NT2/D1 (cell line): ENCODE measurements at regions not wholly inside any gene's neighbourhood (a gene's known extent, or its start where the extent isn't known, plus 50 kb on each side); places are given as distances from the start of the nearest gene placed in this dataset.

ENCODE experiments used
- DNase-seq: peaks from one replicate; pipeline ENCODE4 v3.0.0-alpha.2; 2011; ENCODE audit warnings: low read depth, low spot score
- H3K27me3 ChIP-seq: 2 replicates; pipeline ENCODE4 v1.6.0; 2011; ENCODE audit warnings: mild to moderate bottlenecking; ENCODE audit not compliant: insufficient read length, insufficient read depth
- H3K36me3 ChIP-seq: 2 replicates; pipeline ENCODE4 v1.6.1; 2011; ENCODE audit warnings: mild to moderate bottlenecking, low read length, mixed read lengths; ENCODE audit not compliant: insufficient read depth, insufficient read length
- H3K4me1 ChIP-seq: 2 replicates; pipeline ENCODE4 v1.5.1; 2011; ENCODE audit not compliant: insufficient read depth, insufficient read length
- H3K4me3 ChIP-seq: 2 replicates; pipeline ENCODE4 v1.5.1; 2011; ENCODE audit warnings: low read depth; ENCODE audit not compliant: insufficient read length
- H3K9ac ChIP-seq: 2 replicates; pipeline ENCODE4 v1.6.0; 2011; ENCODE audit warnings: low read depth; ENCODE audit not compliant: insufficient read length
- H3K9me3 ChIP-seq: 2 replicates; pipeline ENCODE4 v1.5.1; 2011; ENCODE audit warnings: mild to moderate bottlenecking, low read length; ENCODE audit not compliant: insufficient read depth
- SUZ12 ChIP-seq: IDR thresholded peaks from 2 replicates; pipeline ENCODE4 v1.6.1; 2011; ENCODE audit not compliant: insufficient read length, insufficient read depth; ENCODE audit errors: extremely low read depth
- YY1 ChIP-seq: IDR thresholded peaks from 2 replicates; pipeline ENCODE4 v1.6.1; 2011; ENCODE audit not compliant: insufficient read length, insufficient read depth
- ZNF274 ChIP-seq: IDR thresholded peaks from 2 replicates; pipeline ENCODE4 v1.6.1; 2011; ENCODE audit warnings: mild to moderate bottlenecking, low read depth, low read length

DNA sequence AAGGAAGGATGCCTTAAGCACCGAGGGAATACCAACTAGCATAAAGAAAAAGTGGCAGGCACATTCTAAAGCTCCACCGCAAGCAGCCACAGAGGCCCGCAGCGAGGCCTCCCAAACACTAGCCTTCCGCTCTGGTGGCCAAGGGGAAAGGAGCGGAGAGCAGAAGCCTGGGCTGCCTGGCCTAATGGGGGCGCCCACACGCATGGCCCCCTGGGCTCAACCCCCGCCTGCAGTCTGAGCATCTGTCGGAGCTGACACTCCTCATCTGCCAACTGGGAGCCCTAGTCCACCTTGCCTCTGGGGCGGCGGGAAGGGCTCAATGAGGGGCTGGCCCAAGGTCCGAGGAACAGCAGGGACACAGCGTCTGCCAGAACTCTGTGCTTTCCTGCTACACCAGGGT, 50.1 kb upstream of the WNT11 start:
- peaks cover 6% of the 10 kb centered on the region for H3K4me1 ChIP-seq
- H3K9me3 ChIP-seq = no peaks in the 10 kb centered on the region
- no peak overlapping the region for H3K4me3 ChIP-seq
- H3K9ac ChIP-seq = no peak overlapping the region
- no peaks in the 10 kb centered on the region for H3K36me3 ChIP-seq
- peaks cover 7% of the 10 kb centered on the region for H3K27me3 ChIP-seq
- DNase-seq = no peak
- TF ChIP-seq ZNF274 (no peak), SUZ12 (no peak), YY1 (no peak)
